ENCODE measurements at regions not wholly inside any gene's neighbourhood (a gene's known extent, or its start where the extent isn't known, plus 50 kb on each side); places are given as distances from the start of the nearest gene placed in this dataset.
"Not testable (repeated sequence)": the region's sequence is repeated elsewhere in the genome, so short reads cannot be mapped to it uniquely, and the experiment has no call there.

DNA sequence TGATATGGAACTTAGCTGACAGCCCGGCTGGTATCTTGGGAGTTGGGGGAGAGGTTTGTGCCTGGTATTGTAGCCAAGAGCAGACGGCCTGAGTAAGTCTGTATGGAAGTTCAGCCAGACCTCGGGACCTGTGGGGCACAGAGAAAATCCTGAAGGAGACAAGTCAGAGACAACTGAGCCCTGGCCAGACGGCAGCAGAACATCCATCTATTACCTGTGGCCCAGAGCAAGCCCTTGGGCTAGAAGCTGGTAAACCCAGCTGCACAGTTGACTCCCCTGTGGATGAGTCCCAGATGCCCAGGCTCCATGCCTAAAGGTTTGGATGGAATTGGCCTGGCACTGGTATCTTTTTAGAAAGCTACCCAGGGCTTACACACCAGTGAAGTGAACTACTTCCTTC is 70.4 kb upstream of the DLG1 start:
- DNase-seq (ENCODE audit: low read depth in 3 of 3): no peak

GRCh38 chr3:197368330-197368729 is 69.9 kb upstream of the DLG1 start:
- DNase-seq (ENCODE audit: low read depth in 3 of 3): no peak

DNA sequence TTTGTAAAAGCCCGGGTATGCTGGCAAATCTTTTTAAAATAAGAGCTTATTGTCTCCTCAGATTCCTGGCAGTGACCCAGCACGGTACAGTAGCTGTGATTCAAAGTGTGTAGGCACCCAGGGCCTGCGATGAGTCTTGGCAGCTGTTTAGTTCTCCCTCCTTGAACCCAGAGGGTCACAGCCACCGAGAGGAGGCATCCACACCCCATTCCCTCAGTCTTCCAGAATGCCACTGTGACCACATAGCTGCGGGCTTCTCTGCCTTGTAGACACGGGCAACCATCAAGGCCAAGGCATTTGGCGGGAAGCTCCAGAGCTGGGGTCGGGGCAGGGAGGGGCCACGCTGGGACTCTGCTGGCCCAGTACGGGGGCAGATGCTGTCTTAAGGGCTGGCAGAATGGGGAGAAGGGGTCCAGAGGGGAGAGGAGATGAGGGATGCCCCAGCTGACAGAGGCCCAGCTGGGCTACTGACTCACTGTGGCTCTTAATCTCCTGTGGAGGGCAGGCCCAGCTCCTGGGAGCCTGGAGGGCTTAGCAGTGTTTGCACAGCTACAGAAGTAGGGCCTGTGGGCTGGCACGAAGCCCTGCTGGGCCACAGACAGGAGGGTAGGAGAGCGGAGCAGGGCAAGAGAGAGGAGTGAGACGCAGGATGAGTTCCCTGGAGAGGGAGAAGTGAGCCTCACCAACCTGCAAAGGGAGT is 68.8 kb upstream of the DLG1 start:
- DNase-seq (ENCODE audit: low read depth in 3 of 3): no peak

DNA sequence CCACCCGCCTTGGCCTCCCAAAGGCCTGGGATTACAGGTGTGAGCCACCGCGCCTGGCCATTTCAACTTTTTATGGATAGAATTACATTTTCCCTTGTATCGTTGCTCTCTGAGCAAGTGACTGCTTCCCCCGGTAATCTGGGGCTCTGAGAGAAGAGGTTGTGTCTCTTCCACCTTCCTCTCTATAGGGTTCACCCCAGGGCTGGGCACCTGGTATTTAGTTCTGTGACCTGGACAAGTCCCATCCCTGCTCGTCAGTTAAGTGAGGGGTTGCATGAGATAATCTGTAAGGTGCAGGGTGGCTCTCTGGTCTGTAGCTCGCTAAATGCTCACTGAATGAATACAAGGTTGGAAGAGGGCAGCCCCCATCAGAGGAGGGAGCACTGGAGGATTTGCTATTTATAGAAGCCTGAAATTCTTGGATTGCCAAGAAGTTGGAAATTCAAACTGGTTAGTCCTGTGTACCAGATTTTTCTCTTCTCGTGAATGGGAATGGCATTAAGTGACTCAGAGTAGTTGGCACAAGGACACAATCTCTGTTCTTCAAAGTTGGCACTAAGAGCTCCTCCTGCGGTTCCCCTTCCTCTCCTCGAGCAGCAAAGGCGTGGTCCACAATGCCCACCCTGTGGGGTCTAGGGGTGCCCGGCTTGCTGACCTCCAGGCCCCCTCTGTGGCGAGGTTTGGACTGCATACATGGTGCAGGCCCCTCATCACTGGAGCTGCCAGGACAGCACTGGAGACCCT is 68.1 kb upstream of the DLG1 start:
- DNase-seq (ENCODE audit: low read depth in 3 of 3): no peak

- no peak for DNase-seq (ENCODE audit: low read depth in 3 of 3)
Measured at GRCh38 chr3:197365586-197365985, 67.2 kb upstream of the DLG1 start.

DNA sequence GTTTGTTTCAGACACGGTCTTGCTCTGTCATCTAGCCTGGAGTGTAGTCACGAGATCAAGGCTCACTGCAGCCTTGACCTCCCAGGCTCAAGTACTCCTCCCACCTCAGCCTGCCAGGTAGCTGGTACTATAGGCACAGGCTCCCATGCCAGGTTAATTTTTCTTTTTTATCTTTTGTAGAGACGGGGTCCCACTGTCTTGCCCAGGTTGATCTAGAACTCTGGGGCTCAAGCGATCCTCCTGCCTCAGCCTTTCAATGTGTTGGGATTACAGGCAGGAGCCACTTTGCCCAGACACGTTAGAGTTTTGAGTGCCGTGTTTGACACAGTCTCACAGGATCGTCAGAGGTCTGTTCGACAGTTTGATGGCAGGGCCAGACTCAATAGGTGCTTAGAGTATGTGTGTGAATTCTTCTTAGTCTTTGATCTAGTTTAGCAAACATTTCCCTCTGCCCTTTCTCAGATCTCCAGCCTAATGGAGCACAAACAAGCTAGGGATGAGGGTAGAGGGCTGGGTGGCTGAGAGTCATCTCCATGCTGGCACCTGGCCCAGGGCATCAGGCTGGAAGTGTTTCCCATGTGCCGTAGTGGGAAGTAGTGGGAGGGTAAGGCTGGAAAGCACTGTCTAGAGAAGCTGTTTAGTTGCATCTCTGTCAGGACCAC is 66.1 kb upstream of the DLG1 start:
- DNase-seq (ENCODE audit: low read depth in 3 of 3): no peak

GRCh38 chr3:197363553-197364409 is 65.4 kb upstream of the DLG1 start:
- no peak for DNase-seq (ENCODE audit: low read depth in 3 of 3)

DNA sequence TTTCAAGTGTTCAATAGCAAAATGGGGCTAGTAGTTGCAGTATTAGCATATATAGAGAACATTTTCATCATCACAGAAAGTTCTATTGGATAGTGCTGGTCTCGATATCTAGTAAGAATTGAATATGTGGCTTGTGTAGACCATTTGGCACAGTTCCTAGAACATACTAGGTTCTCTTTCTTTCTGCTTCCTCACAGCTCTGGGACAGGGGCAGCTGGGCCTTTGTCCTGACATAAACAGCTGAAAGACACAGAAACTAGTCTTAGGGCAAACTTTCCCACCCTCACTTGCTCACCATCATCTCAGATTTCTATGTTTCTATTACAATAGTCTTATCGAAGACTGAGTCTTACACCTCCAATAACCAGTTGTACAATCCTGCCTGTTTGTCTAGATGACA is 63.7 kb upstream of the DLG1 start:
- no peak for DNase-seq (ENCODE audit: low read depth in 3 of 3)

DNA sequence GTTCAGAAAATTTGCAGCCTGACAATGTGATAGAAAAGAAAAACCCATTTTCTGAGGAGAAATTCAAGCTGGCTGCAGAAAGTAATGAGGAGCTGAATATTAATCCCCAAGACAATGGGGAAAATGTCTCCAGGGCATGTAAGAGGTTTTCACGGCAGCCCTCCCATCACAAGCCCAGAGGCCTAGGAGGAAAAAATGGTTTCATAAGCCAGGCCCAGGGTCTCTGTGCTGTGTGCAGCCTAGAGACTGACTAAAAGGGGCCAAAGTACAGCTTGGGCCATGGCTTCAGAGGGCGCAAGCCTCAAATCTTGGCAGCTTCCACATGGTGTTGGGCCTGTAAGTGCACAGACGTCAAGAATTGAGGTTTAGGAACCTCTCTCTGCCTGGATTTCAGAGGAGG is 61.7 kb upstream of the DLG1 start:
- not testable (repeated sequence) for DNase-seq (ENCODE audit: low read depth in 3 of 3)

GRCh38 chr3:197359476-197359875 is 61.1 kb upstream of the DLG1 start:
- DNase-seq (ENCODE audit: low read depth in 3 of 3): not testable (repeated sequence)

- no peak for DNase-seq (ENCODE audit: low read depth in 3 of 3)
Measured at GRCh38 chr3:197356741-197357140, 58.3 kb upstream of the DLG1 start.

GRCh38 chr3:197356275-197356674 is 57.9 kb upstream of the DLG1 start:
- no peak for DNase-seq (ENCODE audit: low read depth in 3 of 3)

DNA sequence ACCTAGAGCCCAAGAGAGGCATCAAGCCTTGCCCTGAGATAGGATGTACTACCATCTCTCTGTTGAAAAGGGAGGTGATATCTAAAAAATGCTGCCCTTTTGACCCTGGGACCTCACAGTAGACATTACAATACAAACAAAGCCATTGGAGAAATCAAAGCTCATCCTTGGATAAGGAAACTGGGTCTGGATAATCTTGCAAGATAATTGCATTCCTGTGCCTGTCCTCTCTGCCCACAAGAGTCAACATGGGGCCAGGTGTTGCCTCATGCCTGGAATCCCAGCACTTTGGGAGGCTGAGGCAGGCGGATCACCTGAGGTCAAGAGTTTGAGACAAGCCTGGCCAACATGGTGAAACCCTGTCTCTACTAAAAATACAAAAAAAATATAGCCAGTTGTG is 57.3 kb upstream of the DLG1 start:
- no peak for DNase-seq (ENCODE audit: low read depth in 3 of 3)

DNA sequence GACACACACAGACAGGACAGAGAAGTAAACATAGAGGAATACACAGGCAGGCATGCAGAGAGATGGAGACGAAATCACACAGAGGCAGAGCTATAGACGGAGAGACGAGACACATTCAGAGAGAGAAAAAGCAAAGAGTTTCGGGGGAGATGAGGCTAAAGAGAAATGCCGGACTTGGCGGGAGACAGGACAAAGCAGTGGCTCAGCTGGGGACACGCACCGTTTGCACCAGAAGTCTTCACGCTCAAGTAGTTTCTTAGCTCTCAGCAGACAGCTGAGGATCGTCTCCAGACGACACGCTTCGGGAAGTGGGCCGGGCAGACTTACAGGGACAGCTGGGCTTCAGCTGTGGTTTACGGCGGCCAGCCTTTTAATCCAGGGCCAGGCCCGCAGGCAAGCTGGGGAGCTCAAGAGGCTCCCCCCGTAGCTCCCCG is 56.2 kb upstream of the DLG1 start:
- no peak for DNase-seq (ENCODE audit: low read depth in 3 of 3)

GRCh38 chr3:197353867-197354567 is 55.6 kb upstream of the DLG1 start:
- no peak for DNase-seq (ENCODE audit: low read depth in 3 of 3)

GRCh38 chr3:197353001-197353866 is 54.8 kb upstream of the DLG1 start:
- DNase-seq (ENCODE audit: low read depth in 3 of 3): no peak

DNA sequence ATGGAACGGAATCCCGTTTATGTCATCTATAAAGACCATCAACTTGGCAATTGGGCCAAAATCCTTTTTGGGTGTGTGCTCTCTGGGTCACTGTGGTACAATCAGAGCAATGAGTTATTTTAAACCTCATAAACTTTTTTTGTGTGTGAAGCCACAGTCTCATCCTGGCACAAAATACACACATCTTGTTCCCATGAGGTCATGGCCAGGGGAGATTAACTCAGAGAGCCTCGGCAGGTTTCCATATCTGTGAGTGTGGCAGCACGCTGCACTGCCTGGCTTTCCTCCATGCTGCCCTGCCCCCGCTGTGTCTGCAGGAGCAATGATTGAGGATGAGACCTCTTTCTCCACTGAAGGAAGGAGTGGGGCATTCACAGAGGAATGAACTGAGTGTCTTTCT is 54.0 kb upstream of the DLG1 start:
- DNase-seq (ENCODE audit: low read depth in 3 of 3): no peak

GRCh38 chr3:197350446-197350845 is 52.0 kb upstream of the DLG1 start:
- DNase-seq (ENCODE audit: low read depth in 3 of 3): no peak

- no peak for DNase-seq (ENCODE audit: low read depth in 3 of 3)
Measured at GRCh38 chr3:197349368-197349767, 51.0 kb upstream of the DLG1 start.

All from stimulated activated CD4-positive, alpha-beta T cell treated with anti-CD3 and anti-CD28 coated beads, TNF-alpha, amount 100 ng/mL, for 24 hours (primary cell).